GM12874 (cell line): ENCODE measurements at regions not wholly inside any gene's neighbourhood (a gene's known extent, or its start where the extent isn't known, plus 50 kb on each side); places are given as distances from the start of the nearest gene placed in this dataset.

Source experiments
- TF ChIP-seq, protein P1 (sequence below): IDR thresholded peaks from 2 replicates; pipeline ENCODE4 v1.5.1; 2011; ENCODE audit warnings: low read depth, mild to moderate bottlenecking, control low read depth, low read length, moderate library complexity; ENCODE audit not compliant: insufficient read depth

DNA sequence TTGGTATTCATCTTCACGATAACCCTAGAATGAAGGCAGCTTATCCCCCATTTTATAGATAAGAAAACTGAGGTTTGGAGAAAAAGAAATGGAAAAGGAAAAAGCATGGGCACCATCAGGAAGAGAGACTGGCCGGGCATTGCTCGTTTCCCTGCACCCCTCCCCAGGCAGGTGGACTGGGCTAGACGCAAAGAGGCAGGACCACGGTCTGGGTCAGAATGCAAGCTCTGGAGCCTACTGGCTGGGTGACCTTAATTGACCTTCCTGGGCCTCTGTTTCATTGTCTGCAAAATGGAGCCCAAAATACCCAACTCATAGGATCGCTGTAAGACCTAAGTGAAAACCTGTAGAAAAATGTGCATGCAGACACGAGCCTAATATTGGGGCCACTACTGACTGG is 135.3 kb upstream of the GLI2 start:
- TF ChIP-seq, protein P1, sequence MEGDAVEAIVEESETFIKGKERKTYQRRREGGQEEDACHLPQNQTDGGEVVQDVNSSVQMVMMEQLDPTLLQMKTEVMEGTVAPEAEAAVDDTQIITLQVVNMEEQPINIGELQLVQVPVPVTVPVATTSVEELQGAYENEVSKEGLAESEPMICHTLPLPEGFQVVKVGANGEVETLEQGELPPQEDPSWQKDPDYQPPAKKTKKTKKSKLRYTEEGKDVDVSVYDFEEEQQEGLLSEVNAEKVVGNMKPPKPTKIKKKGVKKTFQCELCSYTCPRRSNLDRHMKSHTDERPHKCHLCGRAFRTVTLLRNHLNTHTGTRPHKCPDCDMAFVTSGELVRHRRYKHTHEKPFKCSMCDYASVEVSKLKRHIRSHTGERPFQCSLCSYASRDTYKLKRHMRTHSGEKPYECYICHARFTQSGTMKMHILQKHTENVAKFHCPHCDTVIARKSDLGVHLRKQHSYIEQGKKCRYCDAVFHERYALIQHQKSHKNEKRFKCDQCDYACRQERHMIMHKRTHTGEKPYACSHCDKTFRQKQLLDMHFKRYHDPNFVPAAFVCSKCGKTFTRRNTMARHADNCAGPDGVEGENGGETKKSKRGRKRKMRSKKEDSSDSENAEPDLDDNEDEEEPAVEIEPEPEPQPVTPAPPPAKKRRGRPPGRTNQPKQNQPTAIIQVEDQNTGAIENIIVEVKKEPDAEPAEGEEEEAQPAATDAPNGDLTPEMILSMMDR = no peak

DNA sequence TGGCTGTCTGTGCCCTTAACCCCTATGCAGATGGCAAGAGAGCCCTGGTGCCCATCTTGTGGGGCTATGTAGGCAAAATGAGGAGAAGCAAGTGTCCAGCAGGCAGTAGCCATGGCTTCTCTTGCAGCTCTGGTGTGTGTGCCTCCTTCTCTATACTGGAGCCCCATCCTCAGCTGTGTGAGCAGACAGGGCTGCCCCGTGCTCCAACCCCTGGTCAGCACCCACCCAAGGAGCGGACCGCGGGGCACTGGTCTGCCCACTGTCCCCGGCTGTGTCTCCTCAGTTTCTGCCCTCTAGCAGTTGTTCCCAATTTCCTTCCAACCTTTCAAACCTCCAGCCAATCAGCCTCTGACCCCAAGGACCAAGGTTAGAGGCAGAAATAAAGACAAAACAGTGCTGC is 134.9 kb upstream of the GLI2 start:
- TF ChIP-seq, protein P1 = no peak

- TF ChIP-seq, protein P1 = no peak
Measured at GRCh38 chr2:120601566-120601965, 134.1 kb upstream of the GLI2 start.

DNA sequence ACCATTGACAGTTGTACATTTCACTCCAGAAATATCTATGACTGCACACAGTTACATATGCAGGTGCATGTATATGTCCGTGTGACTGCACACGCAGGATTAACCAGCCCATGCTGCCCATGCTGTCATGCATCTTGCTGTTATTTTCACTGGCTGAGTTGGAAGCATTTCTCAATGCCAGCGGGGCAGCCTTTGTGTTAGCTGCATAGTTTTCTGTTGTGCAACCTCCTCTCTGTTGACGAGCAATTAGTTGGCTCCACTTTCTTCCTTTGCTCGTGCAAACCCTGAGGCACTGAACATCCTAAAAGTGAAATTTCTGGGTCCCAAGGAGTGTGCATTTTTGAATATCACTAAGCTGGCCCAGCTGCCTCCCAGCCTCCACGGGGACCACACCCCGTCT is 133.4 kb upstream of the GLI2 start:
- TF ChIP-seq, protein P1 = no peak

DNA sequence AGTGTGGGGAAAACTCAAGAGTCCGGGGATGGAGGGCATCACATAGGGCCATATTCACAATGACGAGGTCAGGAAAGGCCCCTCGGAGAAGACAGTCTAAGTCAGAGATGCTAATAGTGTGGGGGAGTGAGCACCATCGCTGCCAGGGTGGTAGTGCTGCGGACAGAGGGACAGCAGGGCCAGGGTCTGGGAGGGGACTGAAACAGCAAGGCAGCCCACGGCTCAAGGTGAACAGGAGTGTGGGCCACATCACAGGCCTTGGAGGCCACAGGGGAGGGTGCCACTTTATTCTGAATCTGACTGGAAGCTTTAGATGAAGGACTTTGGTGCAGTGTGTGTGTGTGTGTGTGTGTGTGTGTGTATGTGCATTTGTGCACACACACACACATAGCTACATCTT is 130.9 kb upstream of the GLI2 start:
- TF ChIP-seq, protein P1 = no peak

GRCh38 chr2:120605231-120605935 is 130.3 kb upstream of the GLI2 start:
- TF ChIP-seq, protein P1 = no peak

- TF ChIP-seq, protein P1 = no peak
Measured at GRCh38 chr2:120606280-120606679, 129.4 kb upstream of the GLI2 start.
